ENCODE measurements at regions not wholly inside any gene's neighbourhood (a gene's known extent, or its start where the extent isn't known, plus 50 kb on each side); places are given as distances from the start of the nearest gene placed in this dataset.

- no peak overlapping the region for H2AFZ ChIP-seq (ENCODE audit: low read depth, low read length)
- no peak overlapping the region for H3K4me3 ChIP-seq (ENCODE audit: low read length)
- TF ChIP-seq, protein P1, sequence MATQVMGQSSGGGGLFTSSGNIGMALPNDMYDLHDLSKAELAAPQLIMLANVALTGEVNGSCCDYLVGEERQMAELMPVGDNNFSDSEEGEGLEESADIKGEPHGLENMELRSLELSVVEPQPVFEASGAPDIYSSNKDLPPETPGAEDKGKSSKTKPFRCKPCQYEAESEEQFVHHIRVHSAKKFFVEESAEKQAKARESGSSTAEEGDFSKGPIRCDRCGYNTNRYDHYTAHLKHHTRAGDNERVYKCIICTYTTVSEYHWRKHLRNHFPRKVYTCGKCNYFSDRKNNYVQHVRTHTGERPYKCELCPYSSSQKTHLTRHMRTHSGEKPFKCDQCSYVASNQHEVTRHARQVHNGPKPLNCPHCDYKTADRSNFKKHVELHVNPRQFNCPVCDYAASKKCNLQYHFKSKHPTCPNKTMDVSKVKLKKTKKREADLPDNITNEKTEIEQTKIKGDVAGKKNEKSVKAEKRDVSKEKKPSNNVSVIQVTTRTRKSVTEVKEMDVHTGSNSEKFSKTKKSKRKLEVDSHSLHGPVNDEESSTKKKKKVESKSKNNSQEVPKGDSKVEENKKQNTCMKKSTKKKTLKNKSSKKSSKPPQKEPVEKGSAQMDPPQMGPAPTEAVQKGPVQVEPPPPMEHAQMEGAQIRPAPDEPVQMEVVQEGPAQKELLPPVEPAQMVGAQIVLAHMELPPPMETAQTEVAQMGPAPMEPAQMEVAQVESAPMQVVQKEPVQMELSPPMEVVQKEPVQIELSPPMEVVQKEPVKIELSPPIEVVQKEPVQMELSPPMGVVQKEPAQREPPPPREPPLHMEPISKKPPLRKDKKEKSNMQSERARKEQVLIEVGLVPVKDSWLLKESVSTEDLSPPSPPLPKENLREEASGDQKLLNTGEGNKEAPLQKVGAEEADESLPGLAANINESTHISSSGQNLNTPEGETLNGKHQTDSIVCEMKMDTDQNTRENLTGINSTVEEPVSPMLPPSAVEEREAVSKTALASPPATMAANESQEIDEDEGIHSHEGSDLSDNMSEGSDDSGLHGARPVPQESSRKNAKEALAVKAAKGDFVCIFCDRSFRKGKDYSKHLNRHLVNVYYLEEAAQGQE (IDR thresholded peaks at IDR 0.05; ENCODE audit: borderline replicate concordance), result no peak
- TF ChIP-seq TAF1 (IDR thresholded peaks at IDR 0.05; ENCODE audit: low read depth), result no peak
- no peak for TF ChIP-seq POLR2AphosphoS5 (IDR thresholded peaks at IDR 0.05)
- no peak for TF ChIP-seq MXI1 (conservative IDR thresholded peaks at IDR 0.05; ENCODE audit: poor library complexity, severe bottlenecking)
- TF ChIP-seq CTCF (IDR thresholded peaks at IDR 0.05; ENCODE audit: poor library complexity, severe bottlenecking), result no peak
- no peak for TF ChIP-seq SMC3 (conservative IDR thresholded peaks at IDR 0.05; ENCODE audit: poor library complexity)
- no peaks in the 10 kb centered on the region for H3K9me3 ChIP-seq (ENCODE audit: low read length)
- no peak overlapping the region for H3K9ac ChIP-seq (ENCODE audit: low read length)
- H3K27me3 ChIP-seq (ENCODE audit: insufficient read depth, low read depth, low read length), result no peaks in the 10 kb centered on the region
- no peaks in the 10 kb centered on the region for H3K79me2 ChIP-seq (replicated peaks; ENCODE audit: insufficient read depth, low read length)
- no peaks in the 10 kb centered on the region for H3K9me2 ChIP-seq (ENCODE audit: insufficient read depth, low read length)
- no peak overlapping the region for H3K4me2 ChIP-seq (ENCODE audit: low read length)
- H3F3A ChIP-seq (ENCODE audit: insufficient read depth, low read length, poor library complexity, severe bottlenecking), result no peaks in the 10 kb centered on the region
- no peak overlapping the region for H3K27ac ChIP-seq (ENCODE audit: low read length)
- H3K36me3 ChIP-seq (ENCODE audit: insufficient read depth, low read length), result no peaks in the 10 kb centered on the region
- H4K20me1 ChIP-seq (ENCODE audit: insufficient read depth), result no peaks in the 10 kb centered on the region
These were observed 82.3 kb upstream of the TMEM45B start for GRCh38 chr11:129733384-129733783.

GRCh38 chr11:129733981-129734380, 81.7 kb upstream of the TMEM45B start:
- H3K27me3 ChIP-seq (ENCODE audit: insufficient read depth, low read depth, low read length), result no peaks in the 10 kb centered on the region
- no peaks in the 10 kb centered on the region for H3K79me2 ChIP-seq (replicated peaks; ENCODE audit: insufficient read depth, low read length)
- no peak overlapping the region for H2AFZ ChIP-seq (ENCODE audit: low read depth, low read length)
- no peak overlapping the region for H3K4me2 ChIP-seq (ENCODE audit: low read length)
- H4K20me1 ChIP-seq (ENCODE audit: insufficient read depth), result no peaks in the 10 kb centered on the region
- no peak overlapping the region for H3K9ac ChIP-seq (ENCODE audit: low read length)
- no peaks in the 10 kb centered on the region for H3K9me2 ChIP-seq (ENCODE audit: insufficient read depth, low read length)
- H3K27ac ChIP-seq (ENCODE audit: low read length), result no peak overlapping the region
- TF ChIP-seq EZH2 (IDR thresholded peaks at IDR 0.05; ENCODE audit: borderline replicate concordance, insufficient read depth, low read length, poor library complexity, severe bottlenecking) (no peak), POLR2AphosphoS5 (IDR thresholded peaks at IDR 0.05) (no peak), EP300 (conservative IDR thresholded peaks at IDR 0.05; ENCODE audit: poor library complexity, severe bottlenecking) (no peak), TAF1 (IDR thresholded peaks at IDR 0.05; ENCODE audit: low read depth) (no peak), SMC3 (conservative IDR thresholded peaks at IDR 0.05; ENCODE audit: poor library complexity) (no peak)
- TF ChIP-seq, protein P1 (IDR thresholded peaks at IDR 0.05; ENCODE audit: borderline replicate concordance), result no peak
- H3F3A ChIP-seq (ENCODE audit: insufficient read depth, low read length, poor library complexity, severe bottlenecking), result no peaks in the 10 kb centered on the region
- no peaks in the 10 kb centered on the region for H3K36me3 ChIP-seq (ENCODE audit: insufficient read depth, low read length)
- H3K9me3 ChIP-seq (ENCODE audit: low read length), result no peaks in the 10 kb centered on the region
- no peak overlapping the region for H3K4me3 ChIP-seq (ENCODE audit: low read length)
